ENCODE measurements at regions not wholly inside any gene's neighbourhood (a gene's known extent, or its start where the extent isn't known, plus 50 kb on each side); places are given as distances from the start of the nearest gene placed in this dataset.

GRCh38 chr1:18555036-18555435 is 74.3 kb downstream of the KLHDC7A start:
- TF ChIP-seq, protein P1, sequence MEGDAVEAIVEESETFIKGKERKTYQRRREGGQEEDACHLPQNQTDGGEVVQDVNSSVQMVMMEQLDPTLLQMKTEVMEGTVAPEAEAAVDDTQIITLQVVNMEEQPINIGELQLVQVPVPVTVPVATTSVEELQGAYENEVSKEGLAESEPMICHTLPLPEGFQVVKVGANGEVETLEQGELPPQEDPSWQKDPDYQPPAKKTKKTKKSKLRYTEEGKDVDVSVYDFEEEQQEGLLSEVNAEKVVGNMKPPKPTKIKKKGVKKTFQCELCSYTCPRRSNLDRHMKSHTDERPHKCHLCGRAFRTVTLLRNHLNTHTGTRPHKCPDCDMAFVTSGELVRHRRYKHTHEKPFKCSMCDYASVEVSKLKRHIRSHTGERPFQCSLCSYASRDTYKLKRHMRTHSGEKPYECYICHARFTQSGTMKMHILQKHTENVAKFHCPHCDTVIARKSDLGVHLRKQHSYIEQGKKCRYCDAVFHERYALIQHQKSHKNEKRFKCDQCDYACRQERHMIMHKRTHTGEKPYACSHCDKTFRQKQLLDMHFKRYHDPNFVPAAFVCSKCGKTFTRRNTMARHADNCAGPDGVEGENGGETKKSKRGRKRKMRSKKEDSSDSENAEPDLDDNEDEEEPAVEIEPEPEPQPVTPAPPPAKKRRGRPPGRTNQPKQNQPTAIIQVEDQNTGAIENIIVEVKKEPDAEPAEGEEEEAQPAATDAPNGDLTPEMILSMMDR (IDR thresholded peaks at IDR 0.05; ENCODE audit: low read depth, low read length), result no peak
- TF ChIP-seq POLR2A (IDR thresholded peaks at IDR 0.05; ENCODE audit: extremely low read depth, insufficient read length) (no peak), MAX (IDR thresholded peaks at IDR 0.05; ENCODE audit: low read depth, low read length) (no peak)

Measured in NB4 (cell line).